ENCODE measurements at regions not wholly inside any gene's neighbourhood (a gene's known extent, or its start where the extent isn't known, plus 50 kb on each side); places are given as distances from the start of the nearest gene placed in this dataset.

DNA sequence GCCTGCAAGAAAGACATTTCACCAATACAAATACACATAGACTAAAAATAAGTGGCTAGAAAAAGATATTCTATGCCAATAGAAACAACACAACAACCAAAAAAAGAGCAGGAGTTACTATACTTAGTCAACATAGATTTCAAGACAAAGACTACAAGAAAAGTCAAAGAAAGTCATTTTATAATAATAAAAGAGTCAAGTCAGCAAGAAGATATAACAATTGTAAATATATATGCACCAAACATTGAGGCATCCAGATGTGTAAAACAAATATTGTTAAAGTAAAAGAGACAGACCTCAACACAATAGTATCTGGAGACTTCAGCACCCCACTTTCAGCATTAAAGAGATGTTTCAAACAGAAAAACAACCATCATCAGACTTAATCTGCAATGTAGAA lies 104.6 kb downstream of the AMY1C start:
- DNase-seq (ENCODE audit: low spot score), result no peak

DNA sequence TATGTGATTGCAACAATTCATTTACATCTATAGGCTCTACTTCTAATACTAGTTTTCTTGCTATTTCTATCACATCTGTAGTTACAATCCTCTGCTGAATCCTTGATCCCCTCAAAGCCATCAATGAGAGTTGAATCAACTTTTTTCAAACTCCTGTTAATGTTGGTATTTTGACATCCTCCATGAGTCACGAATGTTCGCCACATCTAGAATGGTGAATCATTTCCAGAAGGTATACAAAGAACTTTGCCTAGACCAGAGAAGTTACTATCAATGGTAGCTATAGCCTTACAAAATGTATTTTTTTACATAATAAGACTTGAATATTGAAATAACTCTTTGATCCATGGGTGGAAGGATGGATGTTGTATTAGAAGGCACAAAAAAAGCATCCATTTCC lies 110.0 kb downstream of the AMY1C start:
- no peak for DNase-seq (ENCODE audit: low spot score)

DNA sequence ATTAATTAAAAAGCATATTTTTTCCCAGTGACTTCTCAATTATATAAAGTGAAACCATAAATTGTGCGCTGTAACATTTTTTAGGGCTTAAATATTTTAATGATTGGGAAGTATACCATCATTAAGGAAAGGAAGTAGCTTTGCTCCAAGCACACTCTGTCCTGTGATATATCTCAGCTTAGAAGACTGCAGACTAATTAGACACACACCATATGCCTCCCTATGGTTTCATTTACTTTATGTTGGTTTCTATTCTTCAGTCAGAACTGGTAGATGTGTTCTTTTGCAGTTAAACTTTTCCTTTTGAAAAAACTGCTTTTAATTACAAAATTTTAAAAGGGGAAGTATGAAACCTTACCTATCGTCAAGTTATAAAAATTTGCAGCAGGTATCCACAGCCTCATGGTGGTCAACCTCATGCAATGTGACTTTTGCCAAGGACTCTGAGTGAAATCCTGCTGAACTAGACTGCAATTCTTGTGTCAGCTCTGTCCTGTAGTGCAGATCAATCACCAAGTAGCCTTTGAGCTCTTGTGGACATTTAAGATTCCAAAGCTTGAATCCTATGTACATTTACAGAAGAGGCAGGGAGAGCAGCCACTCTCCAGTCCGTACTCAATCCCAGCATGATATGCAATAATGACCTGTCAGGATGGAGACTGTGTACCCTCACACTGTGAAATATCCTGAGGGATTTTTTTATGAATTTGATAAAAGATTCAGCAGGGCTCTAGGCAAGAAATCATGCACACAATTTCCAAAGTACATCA lies 149.1 kb downstream of the AMY1C start:
- no peak for DNase-seq (ENCODE audit: low spot score)

DNA sequence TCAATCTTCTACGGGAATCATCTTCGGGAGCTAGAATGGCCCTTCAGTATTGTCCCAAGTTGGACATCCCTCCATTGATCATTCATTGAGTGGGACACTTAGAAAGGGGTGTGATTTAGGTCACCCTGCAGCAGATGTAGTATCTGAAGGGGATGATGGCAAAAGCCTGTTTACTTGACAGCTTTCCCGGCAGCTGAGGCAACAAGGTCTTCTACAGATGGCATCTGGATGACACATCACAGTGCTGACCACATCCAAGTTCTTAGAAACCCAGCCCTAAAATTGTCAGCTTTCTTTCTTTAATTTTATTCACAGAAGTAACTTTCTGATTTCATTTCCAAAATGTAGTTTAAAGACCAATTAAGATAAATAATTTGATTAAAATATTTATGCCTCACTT lies 150.3 kb downstream of the AMY1C start:
- no peak for DNase-seq (ENCODE audit: low spot score)

DNA sequence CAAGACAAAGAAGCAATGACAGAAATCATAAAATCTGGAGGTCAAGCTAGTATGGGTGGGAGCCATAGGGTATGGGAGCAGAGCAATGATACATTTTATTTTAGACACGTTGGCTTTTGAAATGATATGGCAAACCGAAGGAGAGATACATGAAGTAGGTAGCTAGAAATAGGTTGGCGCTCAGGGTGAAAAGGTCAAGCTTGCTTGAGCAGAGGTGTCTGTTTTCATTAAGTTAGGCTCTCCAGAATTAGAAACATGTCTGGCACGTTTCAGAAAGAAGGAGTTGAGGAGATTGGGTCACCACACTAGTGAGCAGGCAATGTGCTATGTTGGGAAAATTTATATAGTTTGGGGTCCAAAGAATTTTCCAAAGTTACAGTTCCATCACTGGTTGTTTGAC lies 151.4 kb downstream of the AMY1C start:
- DNase-seq (ENCODE audit: low spot score), result no peak

DNA sequence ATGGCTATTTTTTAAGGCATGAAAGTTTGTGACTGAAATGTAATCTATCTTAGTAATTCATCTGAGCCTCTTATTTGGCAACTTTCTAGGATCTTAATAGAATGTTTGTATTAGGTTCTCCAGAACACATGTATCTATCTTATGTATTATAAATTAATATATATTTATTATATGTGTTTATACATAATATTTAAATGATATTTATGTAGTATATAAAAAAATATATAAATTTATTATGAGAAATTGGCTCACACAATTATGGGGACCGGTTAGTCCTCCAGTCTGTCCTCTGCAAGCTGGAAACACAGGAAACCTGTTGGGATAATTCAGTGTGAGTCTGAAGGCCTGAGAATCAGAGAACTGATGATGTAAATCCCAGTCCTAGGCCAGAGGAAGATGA lies 155.7 kb downstream of the AMY1C start:
- no peak for DNase-seq (ENCODE audit: low spot score)

DNA sequence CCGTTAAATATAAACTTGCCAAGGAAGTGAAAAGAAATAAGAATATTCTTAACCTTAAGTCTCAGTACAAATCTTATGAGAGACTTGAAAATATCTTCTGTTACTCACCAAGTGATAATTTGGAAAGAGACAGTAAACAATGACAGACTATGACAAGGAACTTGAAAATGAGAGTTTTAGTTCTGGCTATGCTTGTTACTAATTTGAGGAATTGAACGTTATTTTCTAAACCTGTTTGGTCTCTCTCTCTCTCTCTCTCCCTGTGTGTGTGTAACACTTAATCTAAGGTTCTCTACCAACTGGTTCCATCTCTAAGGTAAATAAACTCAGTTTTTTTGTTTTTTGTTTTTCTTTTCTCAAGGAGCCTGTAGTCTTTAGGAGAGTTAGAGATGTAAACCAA lies 161.8 kb downstream of the AMY1C start:
- no peak for DNase-seq (ENCODE audit: low spot score)

DNA sequence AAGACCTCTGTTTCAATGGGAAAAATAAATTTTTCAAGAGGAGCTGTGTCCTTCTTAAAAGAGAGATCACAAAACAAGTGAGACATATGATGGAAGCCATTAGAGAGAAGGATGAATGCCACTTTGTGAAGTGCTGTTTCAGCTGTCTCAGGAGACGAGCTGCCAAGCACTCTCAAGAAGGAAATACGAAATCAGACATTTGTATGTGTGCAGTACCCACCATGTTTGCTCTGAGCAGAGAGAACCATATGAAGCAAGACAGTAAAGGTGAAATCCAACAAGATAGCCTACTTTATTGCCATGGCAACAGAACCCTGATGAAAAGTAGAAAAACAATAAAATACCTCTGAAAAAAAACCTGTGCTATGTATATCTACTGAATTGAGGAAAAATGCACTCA lies 168.1 kb downstream of the AMY1C start:
- no peak for DNase-seq (ENCODE audit: low spot score)

DNA sequence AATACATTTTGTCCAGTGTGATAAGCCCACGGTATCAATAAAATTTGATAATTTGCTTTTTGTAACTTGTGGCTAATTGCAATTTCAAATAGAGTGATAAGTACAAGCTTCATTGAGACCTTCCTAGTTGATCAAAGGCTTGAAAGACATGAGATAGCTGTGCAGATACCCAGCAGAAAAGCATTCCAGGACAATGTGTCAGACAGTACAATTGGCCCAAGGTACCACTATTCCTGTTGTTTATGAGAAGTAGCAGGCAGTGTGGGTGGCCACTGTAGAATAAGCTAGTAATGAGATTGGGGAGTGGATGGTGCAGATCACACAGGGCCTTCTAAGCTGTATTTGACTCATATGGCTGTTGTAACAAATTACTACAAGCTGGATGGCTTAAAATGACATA lies 182.2 kb downstream of the AMY1C start:
- DNase-seq (ENCODE audit: low spot score), result no peak

DNA sequence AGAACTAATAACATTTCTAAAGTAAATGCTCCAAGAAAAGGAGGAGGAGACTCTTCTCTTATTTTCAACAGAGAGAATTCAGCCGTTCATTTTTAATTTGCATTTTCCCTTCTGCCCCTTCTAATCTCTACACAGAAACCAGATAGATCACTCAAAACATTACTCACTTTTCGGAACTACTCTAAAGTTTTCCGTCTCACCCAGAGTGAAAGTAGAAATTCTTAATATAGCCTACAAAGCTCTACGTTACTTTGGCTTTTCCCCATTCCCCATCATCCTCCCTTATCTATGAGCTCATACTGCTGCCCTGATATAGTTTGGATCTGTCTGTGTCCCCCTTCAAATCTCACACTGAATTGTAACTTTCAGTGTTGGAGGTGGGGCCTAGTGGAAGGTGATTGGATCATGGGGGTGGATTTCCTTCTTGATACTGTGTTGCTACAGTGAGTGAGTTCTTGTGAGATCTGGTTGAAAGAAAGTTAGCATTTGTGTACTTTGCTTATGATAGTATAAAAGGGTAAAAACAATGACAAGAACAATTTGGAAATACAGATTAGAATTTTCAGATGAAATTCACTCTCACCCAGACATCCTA lies 188.2 kb downstream of the AMY1C start:
- no peak for DNase-seq (ENCODE audit: low spot score)

DNA sequence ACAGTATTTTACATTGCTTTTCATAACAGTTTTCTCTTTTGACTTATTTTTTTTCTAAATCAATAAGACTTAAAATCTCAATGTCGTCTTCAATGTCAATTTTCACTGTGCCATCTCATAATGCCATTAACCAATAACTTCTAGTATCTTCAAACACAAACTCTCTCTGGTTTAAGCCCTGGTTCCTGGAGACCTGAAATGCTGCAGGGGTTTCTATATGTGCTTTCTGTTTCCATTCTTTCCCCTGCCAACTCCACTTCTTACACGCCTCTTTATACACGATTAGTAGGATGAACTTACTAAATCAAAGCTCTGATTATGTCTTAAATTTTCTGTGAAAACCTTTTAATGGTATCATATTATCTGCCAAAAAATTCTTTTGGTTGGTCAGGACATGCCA lies 191.4 kb downstream of the AMY1C start:
- DNase-seq (ENCODE audit: low spot score), result no peak

DNA sequence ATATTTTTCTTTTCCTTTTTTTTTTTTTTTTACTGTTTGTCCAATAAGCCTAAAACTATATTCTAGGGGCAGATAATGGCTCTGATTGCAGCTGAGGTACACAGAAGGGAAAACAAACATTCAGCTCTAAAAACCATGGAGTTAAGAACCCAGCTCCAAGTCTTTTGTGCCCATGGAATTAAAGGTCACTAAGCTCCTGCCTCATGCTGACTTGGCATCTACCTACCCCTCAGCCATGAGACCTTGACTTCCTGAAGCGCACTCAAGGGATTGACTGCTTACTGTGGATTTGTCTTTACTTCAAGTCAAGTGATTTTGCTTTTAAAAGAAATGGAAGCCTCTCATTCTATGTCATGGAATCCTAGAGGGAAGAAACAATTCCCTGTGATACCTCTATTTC lies 192.3 kb downstream of the AMY1C start:
- no peak for DNase-seq (ENCODE audit: low spot score)

DNA sequence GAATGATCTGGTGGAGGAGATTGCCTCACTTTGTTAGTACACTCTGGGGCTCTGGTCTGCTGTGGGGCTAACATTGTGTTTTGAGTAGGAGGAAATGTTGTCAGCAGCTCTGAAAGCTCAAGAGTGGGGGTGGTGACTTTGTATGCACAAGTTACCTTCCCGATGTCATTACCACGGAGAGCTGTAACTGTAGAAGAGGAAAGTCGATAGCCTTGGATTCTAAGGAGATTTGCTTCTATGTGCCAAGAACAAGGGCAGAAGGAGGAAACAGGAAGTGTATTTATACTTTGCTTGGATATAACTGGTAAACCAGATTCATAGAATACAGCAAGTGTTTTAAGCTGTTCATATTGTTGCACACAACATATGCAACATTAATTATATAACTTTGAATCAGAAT lies 196.1 kb downstream of the AMY1C start:
- no peak for DNase-seq (ENCODE audit: low spot score)

DNA sequence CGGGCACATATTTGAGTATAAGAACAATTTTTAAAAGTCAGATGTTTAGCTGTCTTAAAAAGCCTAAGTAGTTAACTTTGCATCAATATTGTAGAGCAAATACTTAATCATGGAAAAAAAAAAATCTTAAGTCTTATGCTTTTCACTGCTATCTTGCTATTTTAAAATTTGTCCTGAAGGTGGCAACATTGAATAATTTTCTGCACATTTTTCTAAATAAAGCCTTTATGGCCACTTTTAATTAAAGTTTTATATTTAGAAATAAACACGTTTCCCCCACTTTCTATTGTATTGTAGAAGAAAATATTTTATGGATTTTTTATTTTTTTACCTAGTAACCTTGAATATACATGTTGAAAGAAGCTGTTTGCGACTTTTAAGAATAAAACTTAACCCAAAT lies 198.8 kb downstream of the AMY1C start:
- no peak for DNase-seq (ENCODE audit: low spot score)

DNA sequence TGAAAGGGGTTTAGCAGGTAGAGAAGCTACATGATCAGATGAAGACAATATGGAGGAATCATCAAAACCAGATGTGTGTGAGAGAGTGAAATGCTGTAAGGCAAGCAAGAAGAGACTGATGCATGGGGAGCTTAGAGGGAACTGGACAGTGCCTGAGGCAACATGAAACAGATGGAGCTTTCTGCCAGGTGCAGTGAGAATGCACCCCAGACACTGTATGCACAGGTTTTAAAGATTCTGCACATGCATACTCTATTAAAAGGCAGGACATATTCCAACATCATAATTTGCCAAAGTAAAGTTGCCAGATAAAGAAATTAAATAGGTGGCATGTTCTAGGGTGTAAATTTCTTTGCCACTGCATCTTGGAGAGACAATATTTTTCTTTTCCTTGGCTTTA lies 200.1 kb downstream of the AMY1C start:
- no peak for DNase-seq (ENCODE audit: low spot score)

DNA sequence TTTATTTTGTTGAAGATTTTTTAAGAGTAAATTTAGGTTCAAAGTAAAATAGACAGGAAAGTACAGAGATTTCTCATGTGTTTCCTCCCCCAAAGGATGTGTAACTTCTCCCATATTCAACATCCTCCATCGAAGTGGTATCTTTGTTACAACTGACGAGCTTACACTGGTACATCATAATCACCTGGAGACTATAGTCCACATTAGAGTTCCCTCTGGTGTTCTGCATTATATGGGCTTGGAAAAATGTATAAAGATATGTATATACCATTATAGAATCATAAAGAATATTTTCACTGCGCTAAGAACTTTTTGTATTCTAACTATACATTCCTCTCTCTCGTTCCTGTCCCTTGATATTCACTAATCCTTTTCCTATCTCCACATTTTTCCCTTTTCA lies 203.7 kb downstream of the AMY1C start:
- DNase-seq (ENCODE audit: low spot score), result no peak

DNA sequence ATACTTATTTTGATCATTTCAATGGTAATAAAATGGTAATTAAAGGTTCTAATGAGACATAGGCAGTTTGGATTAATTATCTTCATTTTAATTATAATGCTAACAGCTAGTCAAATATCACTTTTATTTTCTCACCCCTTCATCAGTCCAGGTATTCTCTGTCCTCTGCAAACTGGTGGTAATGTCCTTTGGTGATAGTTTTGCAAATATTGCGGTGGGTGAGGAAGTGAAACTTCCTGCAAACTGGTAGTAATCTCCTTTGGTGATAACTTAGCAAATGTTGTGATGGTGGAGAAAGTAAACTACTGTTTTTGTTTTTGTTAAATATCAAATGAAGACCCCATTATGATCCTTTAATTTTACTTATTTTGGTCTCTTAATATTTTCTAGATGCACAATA lies 209.0 kb downstream of the AMY1C start:
- no peak for DNase-seq (ENCODE audit: low spot score)

DNA sequence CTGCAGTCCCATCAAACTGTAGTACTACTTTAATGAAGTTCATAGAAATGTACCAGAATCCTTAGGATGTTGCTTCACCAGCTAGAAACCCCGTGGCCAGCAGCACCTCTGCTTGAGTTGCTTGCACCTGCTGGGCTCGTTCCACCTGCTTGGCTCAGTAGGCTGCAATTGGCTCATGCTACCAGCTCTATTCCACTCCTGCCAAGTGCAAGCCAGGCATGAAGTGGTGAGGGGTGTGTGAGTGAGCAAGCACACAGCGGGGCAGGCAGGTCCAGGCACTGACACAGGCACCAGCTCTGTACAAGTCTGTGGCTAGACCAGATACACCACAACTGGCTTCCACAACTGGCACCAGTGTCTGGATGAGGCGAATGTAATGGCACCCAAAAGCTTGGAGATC lies 209.9 kb downstream of the AMY1C start:
- DNase-seq (ENCODE audit: low spot score), result no peak

DNA sequence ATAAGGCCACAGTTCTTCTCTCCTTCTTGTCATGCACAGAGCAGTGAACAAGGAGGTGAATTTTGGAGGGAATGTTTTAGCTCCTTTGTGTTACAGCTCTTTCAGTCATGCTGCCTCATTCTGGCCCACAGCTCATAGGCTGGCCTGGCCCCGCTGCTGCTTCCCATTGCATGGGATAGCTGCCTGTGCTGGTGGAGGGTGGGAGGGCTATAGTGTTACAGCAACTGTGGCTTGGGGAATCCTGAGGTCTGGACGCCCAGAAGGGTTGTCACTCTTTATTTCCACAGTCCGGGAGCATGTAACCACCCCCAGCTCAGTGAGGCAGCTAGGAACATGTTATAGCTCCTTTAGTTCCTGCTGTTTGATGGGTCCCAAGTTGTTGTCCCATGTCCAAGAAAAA lies 210.3 kb downstream of the AMY1C start:
- no peak for DNase-seq (ENCODE audit: low spot score)

DNA sequence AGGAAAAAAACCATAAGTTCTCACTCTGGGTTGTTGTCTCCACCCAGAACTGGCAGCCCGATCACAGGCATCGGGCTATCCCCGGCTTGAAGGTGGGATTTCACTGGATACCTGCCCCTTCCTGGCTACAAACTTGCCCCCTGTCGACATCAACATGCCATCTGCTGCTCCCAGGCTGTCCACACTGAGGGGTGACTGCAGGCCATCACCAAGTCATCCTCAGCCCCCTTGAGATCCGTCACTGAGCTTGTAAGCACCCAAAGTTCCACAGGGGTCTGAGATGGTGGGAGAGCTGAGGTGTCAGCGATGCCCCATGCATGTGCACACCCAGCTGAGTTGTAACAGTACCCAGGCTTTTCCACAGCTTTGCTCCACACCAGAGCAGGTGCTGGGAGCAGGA lies 211.0 kb downstream of the AMY1C start:
- DNase-seq (ENCODE audit: low spot score), result no peak

DNA sequence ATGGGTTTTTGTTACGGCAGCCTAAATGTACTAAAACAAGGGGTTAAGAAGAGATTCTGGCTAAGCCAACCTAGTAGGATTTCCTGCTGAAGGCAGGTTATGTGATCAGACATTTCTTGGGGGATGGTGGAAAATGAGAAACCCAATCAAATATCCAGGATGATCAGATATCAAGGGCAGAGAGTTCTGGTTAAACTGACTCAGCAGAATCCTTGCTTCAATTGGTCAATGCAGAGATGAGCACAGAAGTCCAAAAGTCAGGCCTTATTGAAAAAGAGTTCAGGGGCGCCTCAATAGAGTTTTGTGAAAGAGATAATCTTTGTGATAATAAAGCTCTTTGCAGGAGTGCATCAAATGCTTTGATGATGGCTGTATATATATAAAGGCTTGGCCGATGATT lies 237.1 kb downstream of the AMY1C start:
- DNase-seq (ENCODE audit: low spot score), result no peak

DNA sequence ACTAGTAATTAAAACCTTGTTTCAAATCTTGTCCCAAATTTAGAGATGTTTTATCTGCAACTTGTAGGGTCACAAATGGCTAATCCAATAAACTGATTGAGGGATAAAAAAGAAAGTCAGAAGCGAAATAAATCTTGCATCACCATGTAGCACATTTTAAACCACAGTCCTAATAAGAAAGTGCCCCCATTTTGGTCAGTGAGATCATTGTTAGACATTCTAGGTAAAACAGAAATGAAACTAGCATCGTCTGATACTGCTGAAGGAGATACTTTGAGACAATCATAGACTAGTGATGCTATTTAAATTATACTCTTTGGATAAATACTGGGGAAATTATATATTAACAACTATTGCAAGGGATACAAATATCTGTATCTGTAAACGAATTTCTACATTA lies 247.9 kb downstream of the AMY1C start:
- DNase-seq (ENCODE audit: low spot score), result no peak

DNA sequence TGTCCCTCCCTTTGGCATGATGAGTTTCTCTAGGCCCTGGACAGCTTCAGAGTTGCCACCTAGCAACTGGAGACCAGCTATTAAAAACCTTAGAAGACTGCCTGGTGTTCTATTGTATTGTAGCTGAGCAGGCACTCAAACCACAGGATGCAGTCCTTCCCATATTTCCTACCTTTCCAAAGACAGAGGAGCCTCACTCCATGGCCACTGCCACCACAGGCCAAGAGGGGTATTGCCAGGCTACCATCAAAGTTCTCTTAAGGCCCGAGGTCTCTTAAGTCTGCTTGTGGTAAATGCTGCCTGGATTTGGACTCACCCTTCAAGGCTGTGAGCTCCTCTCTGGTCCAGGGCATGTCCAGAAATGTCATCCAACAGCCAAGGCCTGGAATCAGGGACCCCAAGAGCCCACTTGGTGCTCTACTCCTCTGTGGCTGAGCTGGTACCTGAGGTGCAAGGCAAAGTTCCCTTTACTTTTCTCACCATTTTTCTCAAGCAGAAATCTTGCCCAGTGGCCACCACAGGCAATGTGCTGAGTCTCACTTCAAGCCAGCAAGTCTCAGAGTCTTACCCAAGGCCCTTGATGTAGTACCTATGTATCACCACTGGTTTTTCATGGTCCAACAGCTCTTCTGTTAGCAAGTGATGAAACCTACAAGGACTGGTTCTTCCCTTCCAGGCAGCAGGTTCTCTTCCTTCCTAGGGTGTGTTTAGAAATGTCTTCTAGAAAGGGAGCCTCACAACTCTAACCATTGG lies 269.4 kb downstream of the AMY1C start:
- DNase-seq (ENCODE audit: low spot score), result no peak

DNA sequence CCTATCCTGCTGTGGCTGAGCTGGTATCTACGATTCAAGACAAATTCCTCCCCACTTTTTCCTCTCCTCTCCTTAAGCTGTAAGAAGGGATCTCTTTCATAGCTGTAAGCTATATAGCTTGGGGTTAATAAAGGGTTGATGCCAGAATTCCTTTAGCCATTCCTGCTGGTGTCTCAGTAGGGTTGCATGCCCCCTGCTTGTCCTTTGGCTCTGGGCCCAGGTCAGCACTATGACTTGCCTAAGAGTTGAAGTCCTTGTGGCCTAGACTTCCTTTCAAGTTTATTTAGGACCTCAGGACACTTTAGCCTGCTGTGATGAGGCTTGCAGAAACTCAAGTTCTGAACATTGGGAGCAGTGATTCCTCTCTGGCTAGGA lies 270.0 kb downstream of the AMY1C start:
- no peak for DNase-seq (ENCODE audit: low spot score)

Data from GM03348 (cell line).